ENCODE measurements at regions not wholly inside any gene's neighbourhood (a gene's known extent, or its start where the extent isn't known, plus 50 kb on each side); places are given as distances from the start of the nearest gene placed in this dataset.

DNA sequence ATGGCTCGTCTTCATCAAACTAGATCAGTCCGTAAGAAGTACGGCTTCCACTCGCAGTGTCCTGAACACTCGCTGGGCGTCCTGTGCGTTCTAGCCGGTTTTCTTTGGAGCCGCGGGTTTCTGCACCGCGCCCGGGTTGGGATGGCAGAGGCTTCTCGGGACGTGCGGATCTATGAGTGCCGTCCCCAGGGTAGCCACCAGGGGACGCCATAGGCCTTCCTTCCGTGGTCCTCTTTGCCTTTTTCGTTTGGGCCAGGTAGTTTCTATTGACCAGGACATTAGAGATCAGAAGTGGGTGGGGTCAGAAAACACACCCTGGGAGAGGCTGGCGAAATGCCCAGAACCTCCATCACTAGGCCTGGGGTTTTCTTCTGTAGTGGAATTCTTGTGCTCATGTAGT is 273.8 kb downstream of the FAM72C start:
- peaks cover 14% of the 10 kb centered on the region for H3K27me3 ChIP-seq (ENCODE audit: control insufficient read depth, insufficient read depth, low read length)
- POLR2A ChIA-PET: no interaction called here

DNA sequence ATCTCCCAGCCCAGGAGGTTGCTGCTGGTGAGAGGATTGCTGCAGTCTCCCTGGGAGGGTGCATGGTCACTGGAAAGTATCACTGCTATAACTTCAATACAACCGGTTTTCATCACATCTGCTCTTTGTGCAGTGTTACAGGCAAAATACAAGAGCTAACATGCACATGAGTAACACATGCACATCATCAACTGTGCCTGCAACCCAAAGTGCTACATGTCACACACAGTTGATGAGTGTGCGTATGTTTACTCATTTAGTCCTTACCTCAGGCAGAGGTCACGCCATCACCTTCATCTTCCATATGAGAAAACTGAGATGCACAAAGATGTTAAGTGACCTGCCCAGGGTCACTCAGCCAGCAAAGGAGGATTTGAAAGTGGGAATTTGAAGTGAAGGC is 277.7 kb downstream of the FAM72C start:
- H3K27ac ChIP-seq (ENCODE audit: low read depth, low read length): no peak overlapping the region
- no peak for TF ChIP-seq CTCF (IDR thresholded peaks at IDR 0.05; ENCODE audit: low read depth, low read length)
- H3K9me3 ChIP-seq (ENCODE audit: control insufficient read depth, insufficient read depth, low read length): no peaks in the 10 kb centered on the region
- POLR2A ChIA-PET: no interaction called here
- CTCF ChIA-PET: no interaction called here
- H3K27me3 ChIP-seq (ENCODE audit: control insufficient read depth, insufficient read depth, low read length): peaks cover 22% of the 10 kb centered on the region
- no peak for DNase-seq (ENCODE audit: low read depth, low spot score)
- no peak overlapping the region for H3K4me3 ChIP-seq (ENCODE audit: low read depth, low read length)

More for the DNA sequence above, 273.8 kb downstream of the FAM72C start:
- DNase-seq (ENCODE audit: low read depth, low spot score): no peak
- TF ChIP-seq CTCF (IDR thresholded peaks at IDR 0.05; ENCODE audit: low read depth, low read length): peak; percentile 54
- CTCF ChIA-PET: no interaction called here
- no peaks in the 10 kb centered on the region for H3K9me3 ChIP-seq (ENCODE audit: control insufficient read depth, insufficient read depth, low read length)
- no peak overlapping the region for H3K27ac ChIP-seq (ENCODE audit: low read depth, low read length)
- no peak overlapping the region for H3K4me3 ChIP-seq (ENCODE audit: low read depth, low read length)

DNA sequence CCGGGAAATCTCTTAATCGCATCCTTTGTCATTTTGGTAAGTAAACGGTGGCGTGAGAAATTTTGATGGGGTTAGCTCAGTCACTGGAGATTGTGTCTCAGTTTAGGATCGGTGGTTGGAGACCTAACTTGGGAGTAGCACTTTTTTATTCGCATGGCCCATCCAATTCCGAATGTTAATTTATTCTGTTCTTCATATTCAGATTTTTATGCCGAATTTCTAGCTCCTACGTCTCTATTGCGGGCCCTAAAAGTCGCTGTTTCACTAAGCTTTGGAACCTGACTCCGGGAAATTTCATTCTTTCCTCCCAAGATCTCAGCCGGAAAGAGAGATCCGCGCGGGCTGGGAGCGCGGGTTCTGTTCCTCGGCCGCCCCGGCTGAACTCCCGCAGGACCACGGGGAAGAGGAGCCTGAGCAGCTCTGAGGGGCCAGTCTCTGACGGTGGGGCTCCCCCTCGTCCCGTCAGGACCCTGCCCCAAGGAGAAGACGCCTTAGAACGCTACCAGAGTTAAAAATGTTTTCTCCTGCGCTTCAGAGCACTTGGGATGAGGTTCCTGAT is 279.7 kb downstream of the FAM72C start:
- Histone ChIP-seq H3K4me3 (ENCODE audit: low read depth, low read length) (no peak overlapping the region), H3K27ac (ENCODE audit: low read depth, low read length) (no peak overlapping the region), H3K9me3 (ENCODE audit: control insufficient read depth, insufficient read depth, low read length) (no peaks in the 10 kb centered on the region), H3K27me3 (ENCODE audit: control insufficient read depth, insufficient read depth, low read length) (peaks cover 12% of the 10 kb centered on the region)
- ChIA-PET CTCF (no interaction called here), POLR2A (no interaction called here)
- no peak for DNase-seq (ENCODE audit: low read depth, low spot score)
- no peak for TF ChIP-seq CTCF (IDR thresholded peaks at IDR 0.05; ENCODE audit: low read depth, low read length)

GRCh38 chr1:143691400-143691891 is 280.3 kb downstream of the FAM72C start:
- H3K9me3 ChIP-seq (ENCODE audit: control insufficient read depth, insufficient read depth, low read length): no peaks in the 10 kb centered on the region
- no peak overlapping the region for H3K4me3 ChIP-seq (ENCODE audit: low read depth, low read length)
- CTCF ChIA-PET: no interaction called here
- peaks cover 12% of the 10 kb centered on the region for H3K27me3 ChIP-seq (ENCODE audit: control insufficient read depth, insufficient read depth, low read length)
- TF ChIP-seq CTCF (IDR thresholded peaks at IDR 0.05; ENCODE audit: low read depth, low read length): no peak
- no peak overlapping the region for H3K27ac ChIP-seq (ENCODE audit: low read depth, low read length)
- no peak for DNase-seq (ENCODE audit: low read depth, low spot score)
- POLR2A ChIA-PET: no interaction called here

- Histone ChIP-seq H3K27me3 (ENCODE audit: control insufficient read depth, insufficient read depth, low read length) (peaks cover 12% of the 10 kb centered on the region), H3K4me3 (ENCODE audit: low read depth, low read length) (no peak overlapping the region), H3K9me3 (ENCODE audit: control insufficient read depth, insufficient read depth, low read length) (no peaks in the 10 kb centered on the region), H3K27ac (ENCODE audit: low read depth, low read length) (no peak overlapping the region)
- TF ChIP-seq CTCF (IDR thresholded peaks at IDR 0.05; ENCODE audit: low read depth, low read length): no peak
- no peak for DNase-seq (ENCODE audit: low read depth, low spot score)
- CTCF ChIA-PET: no interaction called here
- POLR2A ChIA-PET: no interaction called here
Measured at GRCh38 chr1:143689781-143690180, 282.0 kb downstream of the FAM72C start.

All from AG04450 (cell line).